Endodermal cell (in vitro differentiated cells): ENCODE measurements at regions not wholly inside any gene's neighbourhood (a gene's known extent, or its start where the extent isn't known, plus 50 kb on each side); places are given as distances from the start of the nearest gene placed in this dataset.

ENCODE experiments used
- DNase-seq: peaks from one replicate; pipeline ENCODE4 v3.0.0-alpha.2; 2017
- H3K27ac ChIP-seq: 2 replicates; pipeline ENCODE4 v1.5.1; 2013; ENCODE audit warnings: mild to moderate bottlenecking, low read depth, low read length, moderate library complexity
- H3K27me3 ChIP-seq: 2 replicates; pipeline ENCODE4 v1.6.1; 2013; ENCODE audit warnings: mild to moderate bottlenecking, low read length, moderate library complexity; ENCODE audit not compliant: insufficient read depth, control insufficient read depth, poor library complexity, severe bottlenecking
- H3K36me3 ChIP-seq: 2 replicates; pipeline ENCODE4 v1.7.0; 2013; ENCODE audit warnings: mild to moderate bottlenecking, low read length, moderate library complexity; ENCODE audit not compliant: control insufficient read depth, insufficient read depth
- H3K4me1 ChIP-seq: one replicate; pipeline ENCODE4 v1.7.0; 2013; ENCODE audit warnings: low read length; ENCODE audit not compliant: control insufficient read depth, insufficient read depth
- H3K4me3 ChIP-seq: 2 replicates; pipeline ENCODE4 v1.5.1; 2013; ENCODE audit warnings: mild to moderate bottlenecking, low read length, moderate library complexity
- H3K9ac ChIP-seq: 2 replicates; pipeline ENCODE4 v1.6.1; 2013; ENCODE audit warnings: mild to moderate bottlenecking, low read length, moderate library complexity; ENCODE audit not compliant: poor library complexity, severe bottlenecking; ENCODE audit errors: extremely low read depth
- H3K9me3 ChIP-seq: 2 replicates; pipeline ENCODE4 v1.6.1; 2013; ENCODE audit warnings: mild to moderate bottlenecking, low read length, moderate library complexity; ENCODE audit not compliant: control insufficient read depth
- H3K27ac Mint-ChIP-seq: 2 replicates; pipeline ENCODE4 v1.8.0; 2020; ENCODE audit warnings: mixed read lengths
- H3K27me3 Mint-ChIP-seq: 2 replicates; pipeline ENCODE4 v1.8.0; 2021; ENCODE audit warnings: mild to moderate bottlenecking, mixed read lengths; ENCODE audit not compliant: insufficient read depth
- H3K36me3 Mint-ChIP-seq: 2 replicates; pipeline ENCODE4 v1.8.0; 2020; ENCODE audit warnings: low read depth, mixed read lengths
- H3K4me1 Mint-ChIP-seq: 2 replicates; pipeline ENCODE4 v1.8.0; 2020; ENCODE audit warnings: mixed read lengths
- H3K4me3 Mint-ChIP-seq: 2 replicates; pipeline ENCODE4 v1.8.0; 2020; ENCODE audit warnings: mild to moderate bottlenecking, moderate library complexity, mixed read lengths
- H3K9me3 Mint-ChIP-seq: 2 replicates; pipeline ENCODE4 v1.8.0; 2020; ENCODE audit warnings: mild to moderate bottlenecking, mixed read lengths
- CTCF ChIP-seq: fragments of 200-600 bp; sonication (generic); conservative IDR thresholded peaks from 2 replicates; pipeline ENCODE4 v1.5.0; 2021; ENCODE audit warnings: antibody characterized with exemption, mild to moderate bottlenecking
- WGBS, 2 experiments: methylation state at CpG; one replicate each; pipeline versions ENCODE4 v1.1.5 to v1.1.7; 2013; ENCODE audit warnings: missing lambda C conversion rate in 2 of 2, mixed read lengths in 1 of 2; ENCODE audit not compliant: insufficient coverage in 1 of 2, insufficient read length in 1 of 2; 5-methylcytosine and 5-hydroxymethylcytosine counted together

- no peak overlapping the region for H3K27ac Mint-ChIP-seq
- TF ChIP-seq CTCF = no peak
- H3K27me3 ChIP-seq = no peaks in the 10 kb centered on the region
- no peaks in the 10 kb centered on the region for H3K27me3 Mint-ChIP-seq
- no peaks in the 10 kb centered on the region for H3K9me3 Mint-ChIP-seq
- no peak overlapping the region for H3K4me3 ChIP-seq
- no peaks in the 10 kb centered on the region for H3K4me1 Mint-ChIP-seq
- H3K27ac ChIP-seq = no peak overlapping the region
- H3K4me3 Mint-ChIP-seq = no peak overlapping the region
- no peaks in the 10 kb centered on the region for H3K36me3 Mint-ChIP-seq
- H3K36me3 ChIP-seq = no peaks in the 10 kb centered on the region
- 93% methylated on average over 3 of the region's 3 CpGs; no CpG with 5 or more reads in 1 of the 2 experiments for WGBS, 2 experiments
- no peaks in the 10 kb centered on the region for H3K4me1 ChIP-seq
- H3K9ac ChIP-seq = no peak overlapping the region
- DNase-seq = no peak
- no peaks in the 10 kb centered on the region for H3K9me3 ChIP-seq
Measured at GRCh38 chr7:84390845-84391244, 196.3 kb upstream of the SEMA3A start.

- Mint-ChIP-seq H3K27me3 (no peaks in the 10 kb centered on the region), H3K27ac (no peak overlapping the region), H3K4me1 (no peaks in the 10 kb centered on the region)
Measured at GRCh38 chr7:84389242-84389641, 194.7 kb upstream of the SEMA3A start.

GRCh38 chr7:84387595-84387994 lies 193.0 kb upstream of the SEMA3A start:
- Histone ChIP-seq H3K27ac (no peak overlapping the region), H3K9ac (no peak overlapping the region), H3K4me1 (no peaks in the 10 kb centered on the region), H3K27me3 (no peaks in the 10 kb centered on the region), H3K4me3 (no peak overlapping the region), H3K36me3 (no peaks in the 10 kb centered on the region), H3K9me3 (no peaks in the 10 kb centered on the region)
- H3K27ac Mint-ChIP-seq = no peak overlapping the region
- no peaks in the 10 kb centered on the region for H3K27me3 Mint-ChIP-seq
- H3K4me3 Mint-ChIP-seq = no peak overlapping the region
- H3K36me3 Mint-ChIP-seq = no peaks in the 10 kb centered on the region
- H3K4me1 Mint-ChIP-seq = no peaks in the 10 kb centered on the region
- 96% methylated on average over 1 of the region's 1 CpG; no CpG with 5 or more reads in 1 of the 2 experiments for WGBS, 2 experiments
- no peaks in the 10 kb centered on the region for H3K9me3 Mint-ChIP-seq
- no peak for TF ChIP-seq CTCF
- no peak for DNase-seq

More at GRCh38 chr7:84389242-84389641, 194.7 kb upstream of the SEMA3A start:
- TF ChIP-seq CTCF = no peak
- Histone ChIP-seq H3K27ac (no peak overlapping the region), H3K4me1 (no peaks in the 10 kb centered on the region), H3K27me3 (no peaks in the 10 kb centered on the region), H3K36me3 (no peaks in the 10 kb centered on the region), H3K4me3 (no peak overlapping the region), H3K9ac (no peak overlapping the region), H3K9me3 (no peaks in the 10 kb centered on the region)
- no peaks in the 10 kb centered on the region for H3K36me3 Mint-ChIP-seq
- no peaks in the 10 kb centered on the region for H3K9me3 Mint-ChIP-seq
- no peak overlapping the region for H3K4me3 Mint-ChIP-seq
- no peak for DNase-seq
- WGBS, 2 experiments = 93 to 97% methylated on average over 2 to 4 of the region's 4 CpGs
